HEK293 (cell line): ENCODE measurements at regions not wholly inside any gene's neighbourhood (a gene's known extent, or its start where the extent isn't known, plus 50 kb on each side); places are given as distances from the start of the nearest gene placed in this dataset.

Experiments used
- CTCF ChIA-PET: fragments of 350-600 bp; formaldehyde crosslinking; extraction: SDS; loops from one replicate; lab custom pipeline; 2021; ENCODE audit warnings: antibody characterized with exemption; lab: Yijun Ruan, JAX
- POLR2A ChIA-PET: fragments of 300-600 bp; formaldehyde crosslinking; extraction: SDS; loops from one replicate; lab custom pipeline; 2020; ENCODE audit warnings: antibody characterized with exemption, inconsistent platforms; lab: Yijun Ruan, JAX
- H3K27ac ChIP-seq: fragments of 200-500 bp; sonication (Bioruptor generic); 2 replicates; pipeline ENCODE4 v1.5.1; 2014; ENCODE audit warnings: low read depth, low read length, control low read depth, inconsistent platforms; ENCODE audit errors: extremely low read depth
- H3K36me3 ChIP-seq, 2 experiments: fragments of 200-500 bp in 1 of 2; sonication (Bioruptor generic) in 1 of 2; 1 replicate in 1 of 2; 2 replicates in 1 of 2; pipeline ENCODE4 v1.5.1; 2014 to 2017; ENCODE audit warnings: inconsistent platforms in 2 of 2, low read length in 2 of 2; ENCODE audit not compliant: control insufficient read depth in 2 of 2, insufficient read depth in 1 of 2
- H3K4me1 ChIP-seq: fragments of 200-500 bp; sonication (Bioruptor generic); 2 replicates; pipeline ENCODE4 v1.5.1; 2014; ENCODE audit warnings: mild to moderate bottlenecking, low read length, inconsistent platforms; ENCODE audit not compliant: control insufficient read depth, insufficient read depth
- H3K4me3 ChIP-seq: 2 replicates; pipeline ENCODE4 v1.5.1; 2011; ENCODE audit warnings: low read depth, mild to moderate bottlenecking, control low read depth, low read length, moderate library complexity
- H3K9me3 ChIP-seq: fragments of 200-500 bp; sonication (Bioruptor generic); 2 replicates; pipeline ENCODE4 v1.5.1; 2014; ENCODE audit warnings: low read depth, low read length, inconsistent platforms; ENCODE audit not compliant: control insufficient read depth, insufficient read depth
- EGR2 ChIP-seq: fragments of 450-650 bp; formaldehyde crosslinking; IDR thresholded peaks from 2 replicates; pipeline ENCODE4 v1.5.1; 2016; ENCODE audit warnings: low read depth, missing biosample characterization, missing genetic modification characterization
- GLI4 ChIP-seq: fragments of 450-650 bp; formaldehyde crosslinking; IDR thresholded peaks from 2 replicates; pipeline ENCODE4 v1.5.1; 2016; ENCODE audit warnings: missing biosample characterization, missing genetic modification characterization
- MEIS1 ChIP-seq: sonication (generic); formaldehyde crosslinking; IDR thresholded peaks from 2 replicates; pipeline ENCODE4 v1.8.1; 2022; ENCODE audit warnings: missing genetic modification reagents, mild to moderate bottlenecking, borderline replicate concordance
- SP3 ChIP-seq: fragments of 450-650 bp; formaldehyde crosslinking; IDR thresholded peaks from 2 replicates; pipeline ENCODE4 v1.5.1; 2016; ENCODE audit warnings: missing biosample characterization, missing genetic modification characterization
- WT1 ChIP-seq: fragments of 450-650 bp; formaldehyde crosslinking; IDR thresholded peaks from 2 replicates; pipeline ENCODE4 v1.5.1; 2016; ENCODE audit warnings: missing biosample characterization, missing genetic modification characterization
- ZBTB17 ChIP-seq: fragments of 450-650 bp; formaldehyde crosslinking; IDR thresholded peaks from 2 replicates; pipeline ENCODE4 v1.5.1; 2016; ENCODE audit warnings: missing biosample characterization, missing genetic modification characterization
- ZFP3 ChIP-seq: fragments of 450-650 bp; formaldehyde crosslinking; IDR thresholded peaks from 2 replicates; pipeline ENCODE4 v1.5.1; 2016; ENCODE audit warnings: low read depth, missing biosample characterization, missing genetic modification characterization
- ZNF10 ChIP-seq: fragments of 450-650 bp; formaldehyde crosslinking; IDR thresholded peaks from 2 replicates; pipeline ENCODE4 v1.5.1; 2017; ENCODE audit warnings: missing biosample characterization, missing genetic modification characterization
- ZNF121 ChIP-seq: fragments of 450-650 bp; formaldehyde crosslinking; IDR thresholded peaks from 2 replicates; pipeline ENCODE4 v1.5.1; 2016; ENCODE audit warnings: missing biosample characterization, missing genetic modification characterization
- ZNF292 ChIP-seq: fragments of 450-650 bp; formaldehyde crosslinking; IDR thresholded peaks from 2 replicates; pipeline ENCODE4 v1.5.1; 2016; ENCODE audit warnings: low read depth, missing biosample characterization, missing genetic modification characterization, borderline replicate concordance
- ZNF521 ChIP-seq: fragments of 450-650 bp; formaldehyde crosslinking; IDR thresholded peaks from 2 replicates; pipeline ENCODE4 v1.5.1; 2017; ENCODE audit warnings: missing biosample characterization, mild to moderate bottlenecking, missing genetic modification characterization
- ZNF624 ChIP-seq: fragments of 450-650 bp; formaldehyde crosslinking; IDR thresholded peaks from 2 replicates; pipeline ENCODE4 v1.5.1; 2017; ENCODE audit warnings: missing biosample characterization, missing genetic modification characterization
- ZNF76 ChIP-seq: fragments of 450-650 bp; formaldehyde crosslinking; IDR thresholded peaks from 2 replicates; pipeline ENCODE4; 2016; ENCODE audit warnings: low read depth, missing biosample characterization, missing genetic modification characterization, borderline replicate concordance
- ZSCAN30 ChIP-seq: fragments of 450-650 bp; IDR thresholded peaks from 2 replicates; pipeline ENCODE4 v1.5.1; 2018; ENCODE audit warnings: missing biosample characterization, mild to moderate bottlenecking, missing genetic modification characterization, moderate library complexity
- TF ChIP-seq, protein P1 (sequence below): fragments of 450-650 bp; formaldehyde crosslinking; conservative IDR thresholded peaks from 2 replicates; pipeline ENCODE4 v1.5.1; 2016; ENCODE audit warnings: low read depth, missing biosample characterization, missing genetic modification characterization
- TF ChIP-seq, protein P2 (sequence below): fragments of 450-650 bp; formaldehyde crosslinking; conservative IDR thresholded peaks from 2 replicates; pipeline ENCODE4 v1.5.1; 2016; ENCODE audit warnings: low read depth, missing biosample characterization, missing genetic modification characterization
- TF ChIP-seq, protein P3 (sequence below): fragments of 450-650 bp; formaldehyde crosslinking; IDR thresholded peaks from 2 replicates; pipeline ENCODE4 v1.5.1; 2016; ENCODE audit warnings: missing biosample characterization, missing genetic modification characterization

DNA sequence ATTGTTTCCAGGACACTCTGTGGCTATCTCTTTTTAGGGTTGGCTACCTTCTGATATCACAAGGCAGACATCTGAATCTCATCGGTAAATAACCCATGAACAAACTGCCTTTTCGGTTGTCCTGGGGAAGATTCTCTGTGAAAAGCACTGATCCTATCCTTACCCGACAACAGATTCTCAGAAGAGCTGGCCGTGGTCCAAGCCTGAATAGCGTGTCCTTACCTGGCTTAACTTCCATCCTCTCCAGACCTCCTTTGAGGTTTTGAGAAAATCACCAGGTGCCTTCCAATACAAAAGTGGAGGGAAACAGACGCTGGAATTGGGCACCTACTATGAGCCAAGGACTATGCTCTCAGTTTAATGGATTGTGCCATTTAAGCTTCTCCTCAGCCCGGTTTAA, 87.4 kb upstream of the ARHGEF3 start:
- POLR2A ChIA-PET, result no interaction called here
- Histone ChIP-seq H3K27ac (no peak overlapping the region), H3K4me3 (no peak overlapping the region), H3K36me3 (no peaks in the 10 kb centered on the region), H3K4me1 (no peaks in the 10 kb centered on the region), H3K9me3 (no peaks in the 10 kb centered on the region)
- TF ChIP-seq, protein P1, sequence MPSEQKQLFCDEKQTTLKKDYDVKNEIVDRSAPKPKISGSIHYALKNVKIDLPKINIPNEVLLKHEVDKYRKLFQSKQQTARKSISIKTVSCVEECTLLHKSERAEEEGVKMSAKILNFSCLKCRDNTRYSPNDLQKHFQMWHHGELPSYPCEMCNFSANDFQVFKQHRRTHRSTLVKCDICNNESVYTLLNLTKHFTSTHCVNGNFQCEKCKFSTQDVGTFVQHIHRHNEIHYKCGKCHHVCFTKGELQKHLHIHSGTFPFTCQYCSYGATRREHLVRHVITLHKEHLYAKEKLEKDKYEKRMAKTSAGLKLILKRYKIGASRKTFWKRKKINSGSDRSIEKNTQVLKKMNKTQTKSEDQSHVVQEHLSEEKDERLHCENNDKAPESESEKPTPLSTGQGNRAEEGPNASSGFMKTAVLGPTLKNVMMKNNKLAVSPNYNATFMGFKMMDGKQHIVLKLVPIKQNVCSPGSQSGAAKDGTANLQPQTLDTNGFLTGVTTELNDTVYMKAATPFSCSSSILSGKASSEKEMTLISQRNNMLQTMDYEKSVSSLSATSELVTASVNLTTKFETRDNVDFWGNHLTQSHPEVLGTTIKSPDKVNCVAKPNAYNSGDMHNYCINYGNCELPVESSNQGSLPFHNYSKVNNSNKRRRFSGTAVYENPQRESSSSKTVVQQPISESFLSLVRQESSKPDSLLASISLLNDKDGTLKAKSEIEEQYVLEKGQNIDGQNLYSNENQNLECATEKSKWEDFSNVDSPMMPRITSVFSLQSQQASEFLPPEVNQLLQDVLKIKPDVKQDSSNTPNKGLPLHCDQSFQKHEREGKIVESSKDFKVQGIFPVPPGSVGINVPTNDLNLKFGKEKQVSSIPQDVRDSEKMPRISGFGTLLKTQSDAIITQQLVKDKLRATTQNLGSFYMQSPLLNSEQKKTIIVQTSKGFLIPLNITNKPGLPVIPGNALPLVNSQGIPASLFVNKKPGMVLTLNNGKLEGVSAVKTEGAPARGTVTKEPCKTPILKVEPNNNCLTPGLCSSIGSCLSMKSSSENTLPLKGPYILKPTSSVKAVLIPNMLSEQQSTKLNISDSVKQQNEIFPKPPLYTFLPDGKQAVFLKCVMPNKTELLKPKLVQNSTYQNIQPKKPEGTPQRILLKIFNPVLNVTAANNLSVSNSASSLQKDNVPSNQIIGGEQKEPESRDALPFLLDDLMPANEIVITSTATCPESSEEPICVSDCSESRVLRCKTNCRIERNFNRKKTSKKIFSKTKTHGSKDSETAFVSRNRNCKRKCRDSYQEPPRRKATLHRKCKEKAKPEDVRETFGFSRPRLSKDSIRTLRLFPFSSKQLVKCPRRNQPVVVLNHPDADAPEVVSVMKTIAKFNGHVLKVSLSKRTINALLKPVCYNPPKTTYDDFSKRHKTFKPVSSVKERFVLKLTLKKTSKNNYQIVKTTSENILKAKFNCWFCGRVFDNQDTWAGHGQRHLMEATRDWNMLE (tag by site-specific recombination), result no peak
- no peak for TF ChIP-seq ZBTB17 (tag by site-specific recombination)
- TF ChIP-seq, protein P2, sequence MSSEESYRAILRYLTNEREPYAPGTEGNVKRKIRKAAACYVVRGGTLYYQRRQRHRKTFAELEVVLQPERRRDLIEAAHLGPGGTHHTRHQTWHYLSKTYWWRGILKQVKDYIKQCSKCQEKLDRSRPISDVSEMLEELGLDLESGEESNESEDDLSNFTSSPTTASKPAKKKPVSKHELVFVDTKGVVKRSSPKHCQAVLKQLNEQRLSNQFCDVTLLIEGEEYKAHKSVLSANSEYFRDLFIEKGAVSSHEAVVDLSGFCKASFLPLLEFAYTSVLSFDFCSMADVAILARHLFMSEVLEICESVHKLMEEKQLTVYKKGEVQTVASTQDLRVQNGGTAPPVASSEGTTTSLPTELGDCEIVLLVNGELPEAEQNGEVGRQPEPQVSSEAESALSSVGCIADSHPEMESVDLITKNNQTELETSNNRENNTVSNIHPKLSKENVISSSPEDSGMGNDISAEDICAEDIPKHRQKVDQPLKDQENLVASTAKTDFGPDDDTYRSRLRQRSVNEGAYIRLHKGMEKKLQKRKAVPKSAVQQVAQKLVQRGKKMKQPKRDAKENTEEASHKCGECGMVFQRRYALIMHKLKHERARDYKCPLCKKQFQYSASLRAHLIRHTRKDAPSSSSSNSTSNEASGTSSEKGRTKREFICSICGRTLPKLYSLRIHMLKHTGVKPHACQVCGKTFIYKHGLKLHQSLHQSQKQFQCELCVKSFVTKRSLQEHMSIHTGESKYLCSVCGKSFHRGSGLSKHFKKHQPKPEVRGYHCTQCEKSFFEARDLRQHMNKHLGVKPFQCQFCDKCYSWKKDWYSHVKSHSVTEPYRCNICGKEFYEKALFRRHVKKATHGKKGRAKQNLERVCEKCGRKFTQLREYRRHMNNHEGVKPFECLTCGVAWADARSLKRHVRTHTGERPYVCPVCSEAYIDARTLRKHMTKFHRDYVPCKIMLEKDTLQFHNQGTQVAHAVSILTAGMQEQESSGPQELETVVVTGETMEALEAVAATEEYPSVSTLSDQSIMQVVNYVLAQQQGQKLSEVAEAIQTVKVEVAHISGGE (tag by site-specific recombination), result no peak
- no peak for TF ChIP-seq ZNF292 (tag by site-specific recombination)
- no peak for TF ChIP-seq ZFP3 (tag by site-specific recombination)
- no peak for TF ChIP-seq MEIS1 (CRISPR knock-in tag)
- TF ChIP-seq ZNF121 (tag by site-specific recombination), result no peak
- TF ChIP-seq ZSCAN30, result no peak
- TF ChIP-seq SP3, result no peak
- no peak for TF ChIP-seq ZNF76 (tag by site-specific recombination)
- TF ChIP-seq EGR2 (tag by site-specific recombination), result no peak
- TF ChIP-seq WT1, result no peak
- TF ChIP-seq ZNF10 (tag by site-specific recombination), result no peak
- TF ChIP-seq, protein P3, sequence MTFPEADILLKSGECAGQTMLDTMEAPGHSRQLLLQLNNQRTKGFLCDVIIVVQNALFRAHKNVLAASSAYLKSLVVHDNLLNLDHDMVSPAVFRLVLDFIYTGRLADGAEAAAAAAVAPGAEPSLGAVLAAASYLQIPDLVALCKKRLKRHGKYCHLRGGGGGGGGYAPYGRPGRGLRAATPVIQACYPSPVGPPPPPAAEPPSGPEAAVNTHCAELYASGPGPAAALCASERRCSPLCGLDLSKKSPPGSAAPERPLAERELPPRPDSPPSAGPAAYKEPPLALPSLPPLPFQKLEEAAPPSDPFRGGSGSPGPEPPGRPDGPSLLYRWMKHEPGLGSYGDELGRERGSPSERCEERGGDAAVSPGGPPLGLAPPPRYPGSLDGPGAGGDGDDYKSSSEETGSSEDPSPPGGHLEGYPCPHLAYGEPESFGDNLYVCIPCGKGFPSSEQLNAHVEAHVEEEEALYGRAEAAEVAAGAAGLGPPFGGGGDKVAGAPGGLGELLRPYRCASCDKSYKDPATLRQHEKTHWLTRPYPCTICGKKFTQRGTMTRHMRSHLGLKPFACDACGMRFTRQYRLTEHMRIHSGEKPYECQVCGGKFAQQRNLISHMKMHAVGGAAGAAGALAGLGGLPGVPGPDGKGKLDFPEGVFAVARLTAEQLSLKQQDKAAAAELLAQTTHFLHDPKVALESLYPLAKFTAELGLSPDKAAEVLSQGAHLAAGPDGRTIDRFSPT, result no peak
- no peak for TF ChIP-seq GLI4 (tag by site-specific recombination)
- TF ChIP-seq ZNF521, result no peak
- no peak for TF ChIP-seq ZNF624 (tag by site-specific recombination)
- CTCF ChIA-PET, result no interaction called here
